T47D (cell line): ENCODE measurements at regions not wholly inside any gene's neighbourhood (a gene's known extent, or its start where the extent isn't known, plus 50 kb on each side); places are given as distances from the start of the nearest gene placed in this dataset.
A peak's percentile ranks its signal among the peaks of the same experiment; 100 is the strongest.
"Not testable (repeated sequence)": the region's sequence is repeated elsewhere in the genome, so short reads cannot be mapped to it uniquely, and the experiment has no call there.

Experiments
- DNase-seq, 2 experiments: peaks; one replicate each; pipeline versions ENCODE4 v3.0.0 to v3.0.0-alpha.2; 2011 to 2012; ENCODE audit warnings: low read depth in 1 of 2, low spot score in 1 of 2
- JUND ChIP-seq: IDR thresholded peaks from 2 replicates; pipeline ENCODE4 v1.6.1; 2012; ENCODE audit warnings: low read depth
- in situ Hi-C: cut with HindIII; loops from 2 replicates; pipeline ENCODE4 v1.10.0; 2016; ENCODE audit warnings: low sequenced_read_pairs, low pct_unique_long_range_greater_than_20kb

- in situ Hi-C loops = no loop called here
- TF ChIP-seq JUND = no peak
- no peak for DNase-seq
These were observed 601.9 kb downstream of the GALC start for GRCh38 chr14:87391066-87391465.

DNA sequence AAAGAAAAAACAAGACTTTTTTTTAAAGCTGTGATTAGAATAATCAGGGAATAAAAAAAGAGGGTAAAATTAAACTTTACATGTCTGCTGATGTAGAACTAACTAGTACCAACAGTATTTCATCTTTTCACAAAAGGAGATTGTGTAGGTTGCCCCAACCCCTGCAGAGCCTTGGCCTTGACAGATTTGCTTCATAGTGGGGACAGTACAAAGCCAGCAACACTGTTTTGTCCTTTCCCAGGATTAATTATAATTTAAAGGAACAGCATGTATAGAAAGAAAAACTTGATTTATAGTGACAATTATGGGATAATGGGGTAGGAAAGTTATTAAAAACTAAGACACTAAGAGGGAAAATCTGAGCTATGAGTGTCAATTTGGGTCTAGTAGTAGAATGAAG is 604.0 kb downstream of the GALC start:
- in situ Hi-C loops = no loop called here

GRCh38 chr14:87387806-87388205 is 605.2 kb downstream of the GALC start:
- no peak for DNase-seq
- in situ Hi-C loops = no loop called here
- no peak for TF ChIP-seq JUND

More for the DNA sequence above, 604.0 kb downstream of the GALC start:
- DNase-seq = no peak
- no peak for TF ChIP-seq JUND

DNA sequence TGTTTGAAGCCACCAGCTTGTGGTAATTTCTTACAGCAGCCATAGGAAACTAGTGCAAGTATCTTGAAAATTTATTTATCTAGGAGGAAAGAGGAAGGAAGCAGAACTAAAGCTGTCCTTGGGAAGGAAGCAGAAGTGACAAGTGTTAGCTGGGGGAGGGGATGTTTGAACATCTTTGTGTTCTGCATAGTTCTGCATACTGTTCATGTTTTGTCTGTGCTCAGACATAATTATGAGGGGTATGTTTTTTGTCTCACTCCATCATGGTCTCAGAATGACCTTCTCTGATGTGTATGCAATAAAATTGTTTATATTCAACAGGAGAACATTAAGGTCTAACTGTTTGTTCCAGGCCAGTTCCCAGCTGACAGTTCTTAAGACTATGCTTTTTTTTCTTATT is 606.5 kb downstream of the GALC start:
- in situ Hi-C loops = no loop called here
- TF ChIP-seq JUND = no peak
- no peak for DNase-seq

DNA sequence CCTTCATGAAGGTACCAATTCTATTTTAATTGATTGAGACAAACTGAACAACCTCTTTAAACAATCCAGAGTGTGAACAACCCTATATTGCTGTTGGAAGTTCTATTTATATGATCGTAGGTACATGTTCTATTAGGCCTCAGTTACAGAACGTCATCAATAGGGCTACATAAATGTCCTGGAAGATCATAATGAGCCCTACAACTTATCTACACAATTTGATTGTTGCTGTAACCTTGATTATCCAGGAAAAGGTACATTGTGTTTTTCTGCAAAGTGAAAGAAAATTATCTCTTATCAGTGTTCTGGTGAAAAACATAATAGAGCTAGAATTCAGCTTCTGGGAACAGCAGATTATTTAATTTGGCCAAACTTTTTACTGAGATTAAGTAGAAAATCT is 612.9 kb downstream of the GALC start:
- in situ Hi-C loops = no loop called here
- no peak for DNase-seq
- TF ChIP-seq JUND = no peak

DNA sequence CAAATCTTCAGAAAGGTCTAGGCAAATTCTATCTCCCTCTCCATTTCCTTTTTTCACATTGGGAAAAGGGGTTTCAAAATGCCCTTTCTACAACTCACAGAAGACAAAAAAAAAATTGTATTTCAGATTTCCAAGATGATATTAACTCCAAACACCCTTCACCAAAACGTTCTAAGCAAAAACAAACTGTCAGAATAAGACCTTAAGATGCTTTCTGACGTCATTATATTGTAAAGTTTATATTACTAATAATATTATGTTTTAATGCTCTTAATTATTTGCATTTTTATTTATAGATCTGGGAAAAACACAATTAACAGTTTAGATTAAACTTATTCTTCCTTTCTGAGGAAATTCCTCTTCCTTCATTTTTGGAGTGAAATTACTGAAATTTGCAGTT is 624.2 kb downstream of the GALC start:
- no peak for DNase-seq
- TF ChIP-seq JUND = no peak
- in situ Hi-C loops = no loop called here

DNA sequence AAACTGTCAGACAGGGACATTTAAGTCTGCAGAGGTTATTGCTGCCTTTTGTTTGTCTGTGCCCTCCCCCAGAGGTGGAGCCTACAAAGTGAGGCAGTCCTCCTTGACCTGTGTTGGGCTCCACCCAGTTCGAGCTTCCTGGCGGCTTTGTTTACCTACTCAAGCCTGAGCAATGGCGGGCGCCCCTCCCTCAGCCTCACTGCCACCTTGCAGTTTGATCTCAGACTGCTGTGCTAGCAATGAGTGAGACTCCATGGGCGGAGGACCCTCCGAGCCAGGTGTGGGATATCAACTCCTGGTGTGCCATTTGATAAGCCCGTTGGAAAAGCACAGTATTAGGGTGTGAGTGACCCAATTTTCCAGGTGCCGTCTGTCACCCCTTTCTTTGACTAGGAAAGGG is 632.7 kb downstream of the GALC start:
- in situ Hi-C loops = not testable (repeated sequence)
- peak in 1 of 2 experiments; percentile 38 for DNase-seq

DNA sequence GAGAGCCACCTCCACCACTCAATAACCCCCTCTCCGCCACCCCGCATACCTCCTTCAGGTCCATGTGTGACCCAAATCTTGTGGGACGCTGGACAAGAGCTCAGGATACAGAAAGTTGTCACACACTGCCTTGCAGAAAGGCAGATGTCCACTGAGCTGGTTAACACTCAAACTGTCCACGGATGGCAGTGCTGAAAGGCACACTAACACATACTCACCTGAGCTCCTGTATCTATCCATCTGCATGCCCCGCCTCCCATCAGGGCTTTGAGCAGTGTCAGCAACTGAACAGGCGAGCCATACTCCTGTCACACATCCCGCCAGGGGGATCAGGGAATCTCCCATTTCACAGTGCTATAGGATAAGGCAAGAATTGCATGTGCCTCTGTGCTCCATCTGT is 642.0 kb downstream of the GALC start:
- no peak for TF ChIP-seq JUND
- in situ Hi-C loops = no loop called here
- peak; percentile 9 to 85 for DNase-seq

DNA sequence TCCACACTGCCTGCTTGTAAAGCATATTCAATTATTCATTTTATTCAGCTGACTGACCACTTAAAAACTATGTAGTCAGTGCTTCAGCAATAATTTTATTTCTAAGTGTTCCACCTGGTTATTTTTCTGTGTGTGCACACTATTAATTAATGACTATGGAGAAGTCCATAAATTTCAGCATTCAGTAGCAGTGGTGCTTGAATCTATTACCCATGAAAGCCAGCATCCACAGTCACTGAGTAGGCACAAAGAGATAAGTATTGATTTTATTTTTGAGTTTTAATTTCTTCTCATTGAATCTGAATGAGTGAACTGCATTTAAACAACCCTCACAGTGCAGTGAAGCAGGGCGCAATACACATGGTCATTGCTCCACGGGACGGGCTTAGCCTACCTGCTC is 643.1 kb downstream of the GALC start:
- no peak for DNase-seq
- no peak for TF ChIP-seq JUND
- in situ Hi-C loops = no loop called here

- no peak for DNase-seq
- TF ChIP-seq JUND = no peak
- in situ Hi-C loops = no loop called here
These were observed 649.3 kb downstream of the GALC start for GRCh38 chr14:87343652-87344051.

- peak; percentile 29 to 73 for DNase-seq
- TF ChIP-seq JUND = no peak
- in situ Hi-C loops = no loop called here
These were observed 657.8 kb downstream of the GALC start for GRCh38 chr14:87334997-87335685.

DNA sequence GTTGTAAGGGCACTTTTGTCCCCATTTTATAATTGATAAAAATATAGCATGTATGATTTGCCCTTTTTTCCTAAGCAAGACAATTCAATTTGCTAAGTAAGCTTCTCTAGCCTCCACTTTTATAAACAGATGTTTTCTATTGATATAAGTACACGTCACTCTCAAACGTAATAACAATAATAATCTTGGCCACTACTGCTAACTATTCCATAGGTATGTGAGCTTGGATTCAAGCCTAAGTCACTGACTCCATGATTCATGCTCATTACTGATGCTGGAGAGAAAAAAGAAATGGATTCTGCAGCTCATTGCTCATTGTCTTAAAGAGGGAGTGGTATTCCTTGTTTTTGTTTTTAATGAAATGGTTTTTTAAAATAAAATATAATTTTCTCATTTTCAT is 661.0 kb downstream of the GALC start:
- DNase-seq = no peak
- TF ChIP-seq JUND = no peak
- in situ Hi-C loops = no loop called here

DNA sequence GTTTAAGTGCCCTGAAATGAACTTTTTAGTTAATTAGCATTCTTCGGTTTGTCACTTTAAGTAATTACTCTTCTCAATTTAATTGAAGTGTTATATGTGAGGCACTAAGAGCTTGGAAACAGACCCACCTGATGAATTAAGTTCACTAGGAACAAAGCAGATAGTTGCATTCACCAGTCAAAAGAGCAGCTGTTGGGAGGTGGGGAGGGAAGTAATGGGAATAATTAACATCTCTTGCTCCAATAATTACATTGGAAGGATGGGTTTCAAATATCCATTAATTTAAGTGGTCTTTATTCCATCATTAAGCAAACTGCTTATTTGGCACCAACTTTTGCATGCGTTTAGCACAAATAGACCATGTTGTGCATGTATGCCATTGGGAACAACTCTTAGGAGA is 667.2 kb downstream of the GALC start:
- in situ Hi-C loops = no loop called here
- DNase-seq = no peak
- TF ChIP-seq JUND = no peak

- no peak for TF ChIP-seq JUND
- DNase-seq = no peak
- in situ Hi-C loops = no loop called here
These were observed 669.8 kb downstream of the GALC start for GRCh38 chr14:87323191-87323590.
